Chondrocyte (in vitro differentiated cells): ENCODE measurements at regions not wholly inside any gene's neighbourhood (a gene's known extent, or its start where the extent isn't known, plus 50 kb on each side); places are given as distances from the start of the nearest gene placed in this dataset.

ENCODE experiments used
- DNase-seq: peaks from one replicate; pipeline ENCODE4 v3.0.0; 2021; ENCODE audit warnings: mixed read lengths, low spot score
- H3K27ac Mint-ChIP-seq: one replicate; pipeline ENCODE4 v1.8.0; 2021; ENCODE audit warnings: mild to moderate bottlenecking, moderate library complexity, mixed read lengths; ENCODE audit not compliant: unreplicated experiment
- H3K27me3 Mint-ChIP-seq: 2 replicates; pipeline ENCODE4 v1.8.0; 2021; ENCODE audit warnings: low read depth, mixed read lengths
- H3K36me3 Mint-ChIP-seq: 2 replicates; pipeline ENCODE4 v1.8.0; 2021; ENCODE audit warnings: low read depth, mixed read lengths
- H3K4me1 Mint-ChIP-seq: 2 replicates; pipeline ENCODE4 v1.8.0; 2021; ENCODE audit warnings: low read depth, mild to moderate bottlenecking, mixed read lengths
- H3K4me3 Mint-ChIP-seq: one replicate; pipeline ENCODE4 v1.8.0; 2021; ENCODE audit warnings: mild to moderate bottlenecking, moderate library complexity, mixed read lengths; ENCODE audit not compliant: unreplicated experiment
- H3K9me3 Mint-ChIP-seq: 2 replicates; pipeline ENCODE4 v1.8.0; 2021; ENCODE audit warnings: low read depth, mixed read lengths
- CTCF ChIP-seq: fragments of 200-600 bp; sonication (generic); IDR thresholded peaks from 2 replicates; pipeline ENCODE4 v1.5.0; 2021; ENCODE audit warnings: antibody characterized with exemption, mild to moderate bottlenecking, moderate library complexity

GRCh38 chr14:34046799-34047520 is 96.1 kb upstream of the EGLN3 start:
- Mint-ChIP-seq H3K27ac (no peak overlapping the region), H3K27me3 (no peaks in the 10 kb centered on the region), H3K4me1 (peaks cover 9% of the 10 kb centered on the region), H3K9me3 (peaks cover 4% of the 10 kb centered on the region), H3K36me3 (no peaks in the 10 kb centered on the region), H3K4me3 (no peak overlapping the region)
- DNase-seq, result no peak
- no peak for TF ChIP-seq CTCF

- no peak overlapping the region for H3K4me3 Mint-ChIP-seq
- no peak overlapping the region for H3K27ac Mint-ChIP-seq
- H3K9me3 Mint-ChIP-seq, result no peaks in the 10 kb centered on the region
- H3K4me1 Mint-ChIP-seq, result peaks cover 5% of the 10 kb centered on the region
- no peak for TF ChIP-seq CTCF
- H3K36me3 Mint-ChIP-seq, result no peaks in the 10 kb centered on the region
- DNase-seq, result no peak
- peaks cover 4% of the 10 kb centered on the region for H3K27me3 Mint-ChIP-seq
Measured at GRCh38 chr14:34044666-34045306, 93.9 kb upstream of the EGLN3 start.

- peaks cover 5% of the 10 kb centered on the region for H3K4me1 Mint-ChIP-seq
- peaks cover 7% of the 10 kb centered on the region for H3K27me3 Mint-ChIP-seq
- no peaks in the 10 kb centered on the region for H3K9me3 Mint-ChIP-seq
- TF ChIP-seq CTCF, result no peak
- H3K4me3 Mint-ChIP-seq, result no peak overlapping the region
- no peak overlapping the region for H3K27ac Mint-ChIP-seq
- DNase-seq, result no peak
- no peaks in the 10 kb centered on the region for H3K36me3 Mint-ChIP-seq
Measured at GRCh38 chr14:34044373-34044637, 93.4 kb upstream of the EGLN3 start.

GRCh38 chr14:34043627-34044372 is 92.9 kb upstream of the EGLN3 start:
- H3K36me3 Mint-ChIP-seq, result no peaks in the 10 kb centered on the region
- no peak for DNase-seq
- TF ChIP-seq CTCF, result no peak
- H3K4me3 Mint-ChIP-seq, result no peak overlapping the region
- peaks cover 5% of the 10 kb centered on the region for H3K4me1 Mint-ChIP-seq
- H3K27ac Mint-ChIP-seq, result no peak overlapping the region
- no peaks in the 10 kb centered on the region for H3K9me3 Mint-ChIP-seq
- peaks cover 10% of the 10 kb centered on the region for H3K27me3 Mint-ChIP-seq

GRCh38 chr14:34041220-34041619 is 90.3 kb upstream of the EGLN3 start:
- Mint-ChIP-seq H3K27ac (no peak overlapping the region), H3K27me3 (peaks cover 13% of the 10 kb centered on the region), H3K4me3 (no peak overlapping the region), H3K9me3 (no peaks in the 10 kb centered on the region), H3K4me1 (peaks cover 5% of the 10 kb centered on the region), H3K36me3 (no peaks in the 10 kb centered on the region)
- DNase-seq, result no peak
- no peak for TF ChIP-seq CTCF
